Breast epithelium (tissue), 4 donors: ENCODE measurements at regions not wholly inside any gene's neighbourhood (a gene's known extent, or its start where the extent isn't known, plus 50 kb on each side); places are given as distances from the start of the nearest gene placed in this dataset.

Experiments
- DNase-seq, 2 donors: peaks; one replicate each; pipeline ENCODE4 v3.0.0-alpha.2; 2019; ENCODE audit warnings: low spot score in 2 of 2
- H3K27ac ChIP-seq, 2 donors: fragments of 200-600 bp; sonication (generic) in 1 of 2; one replicate each; pipeline ENCODE4 v1.5.1; 2016 to 2019; ENCODE audit warnings: mild to moderate bottlenecking in 1 of 2
- H3K27me3 ChIP-seq, 2 donors: fragments of 200-600 bp; sonication (generic) in 1 of 2; one replicate each; pipeline versions ENCODE4 v1.5.1 to v1.6.0; 2017 to 2019; ENCODE audit warnings: control low read depth in 1 of 2, mild to moderate bottlenecking in 1 of 2
- H3K36me3 ChIP-seq: fragments of 200-600 bp; one replicate; pipeline ENCODE4 v1.5.1; 2019
- H3K4me1 ChIP-seq, 2 donors: fragments of 200-600 bp; sonication (generic); one replicate each; pipeline ENCODE4 v1.5.1; 2016 to 2019; ENCODE audit warnings: control low read depth in 1 of 2
- H3K4me3 ChIP-seq, 3 donors: fragments of 200-600 bp; sonication (generic); 1 replicate in 2 of 3; 2 replicates in 1 of 3; pipeline ENCODE4 v1.5.1; 2016 to 2019; ENCODE audit warnings: mild to moderate bottlenecking in 3 of 3, moderate library complexity in 2 of 3
- H3K9me3 ChIP-seq, 2 donors: fragments of 200-600 bp; sonication (generic) in 1 of 2; one replicate each; pipeline ENCODE4 v1.5.1; 2016 to 2019; ENCODE audit warnings: control low read depth in 1 of 2
- POLR2A ChIP-seq: fragments of 450-650 bp; IDR thresholded peaks from one replicate; pipeline ENCODE4 v1.6.1; 2016; ENCODE audit warnings: antibody characterized with exemption, mild to moderate bottlenecking, moderate library complexity
- POLR2AphosphoS5 ChIP-seq, 3 donors: sonication (generic); formaldehyde crosslinking; IDR thresholded peaks; one replicate each; pipeline ENCODE4 v1.6.1; 2017; ENCODE audit warnings: antibody characterized with exemption in 3 of 3
- intact Hi-C: fragments of 100-400 bp; cut with DNase I; formaldehyde crosslinking; loops from one replicate; pipeline ENCODE4 v1.15.1; 2023; ENCODE audit warnings: low total_unique reads
- TF ChIP-seq, protein P1 (sequence below), 3 donors: fragments of 450-650 bp; IDR thresholded peaks; one replicate each; pipeline ENCODE4 v1.5.1; 2016 to 2017; ENCODE audit warnings: antibody characterized with exemption in 3 of 3, mild to moderate bottlenecking in 3 of 3, moderate library complexity in 3 of 3

DNA sequence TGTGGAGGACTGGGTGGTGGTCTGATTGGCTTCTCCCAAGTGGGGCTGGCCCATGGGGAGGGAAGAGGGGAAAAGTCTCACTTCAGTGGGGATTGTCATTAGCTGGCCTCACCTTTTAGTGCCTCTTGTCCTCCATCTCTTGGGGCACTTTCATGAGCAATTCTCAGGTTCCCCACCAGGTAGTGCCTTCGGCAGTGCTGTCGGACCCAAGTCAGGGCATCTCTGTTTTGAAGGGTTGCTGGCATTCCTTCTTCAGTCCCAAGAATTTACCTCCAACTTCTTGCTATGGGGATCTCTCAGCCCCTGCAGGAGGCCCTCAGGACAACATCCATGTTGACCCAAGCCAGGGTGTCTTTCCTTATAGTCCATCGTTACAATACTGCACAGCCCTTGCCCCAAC lies 54.7 kb upstream of the F3 start:
- H3K27ac ChIP-seq = peak overlapping the region in 1 of 2 donors; percentile 16
- H3K27me3 ChIP-seq = no peaks in the 10 kb centered on the region
- no peak overlapping the region for H3K4me3 ChIP-seq
- H3K36me3 ChIP-seq = no peaks in the 10 kb centered on the region
- H3K4me1 ChIP-seq = no peaks in the 10 kb centered on the region
- H3K9me3 ChIP-seq = no peaks in the 10 kb centered on the region
- TF ChIP-seq POLR2A (no peak), POLR2AphosphoS5 (IDR thresholded peaks at IDR 0.05) (no peak)
- TF ChIP-seq, protein P1, sequence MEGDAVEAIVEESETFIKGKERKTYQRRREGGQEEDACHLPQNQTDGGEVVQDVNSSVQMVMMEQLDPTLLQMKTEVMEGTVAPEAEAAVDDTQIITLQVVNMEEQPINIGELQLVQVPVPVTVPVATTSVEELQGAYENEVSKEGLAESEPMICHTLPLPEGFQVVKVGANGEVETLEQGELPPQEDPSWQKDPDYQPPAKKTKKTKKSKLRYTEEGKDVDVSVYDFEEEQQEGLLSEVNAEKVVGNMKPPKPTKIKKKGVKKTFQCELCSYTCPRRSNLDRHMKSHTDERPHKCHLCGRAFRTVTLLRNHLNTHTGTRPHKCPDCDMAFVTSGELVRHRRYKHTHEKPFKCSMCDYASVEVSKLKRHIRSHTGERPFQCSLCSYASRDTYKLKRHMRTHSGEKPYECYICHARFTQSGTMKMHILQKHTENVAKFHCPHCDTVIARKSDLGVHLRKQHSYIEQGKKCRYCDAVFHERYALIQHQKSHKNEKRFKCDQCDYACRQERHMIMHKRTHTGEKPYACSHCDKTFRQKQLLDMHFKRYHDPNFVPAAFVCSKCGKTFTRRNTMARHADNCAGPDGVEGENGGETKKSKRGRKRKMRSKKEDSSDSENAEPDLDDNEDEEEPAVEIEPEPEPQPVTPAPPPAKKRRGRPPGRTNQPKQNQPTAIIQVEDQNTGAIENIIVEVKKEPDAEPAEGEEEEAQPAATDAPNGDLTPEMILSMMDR (IDR thresholded peaks at IDR 0.05) = no peak
- DNase-seq = no peak
- intact Hi-C loops = no loop called here

DNA sequence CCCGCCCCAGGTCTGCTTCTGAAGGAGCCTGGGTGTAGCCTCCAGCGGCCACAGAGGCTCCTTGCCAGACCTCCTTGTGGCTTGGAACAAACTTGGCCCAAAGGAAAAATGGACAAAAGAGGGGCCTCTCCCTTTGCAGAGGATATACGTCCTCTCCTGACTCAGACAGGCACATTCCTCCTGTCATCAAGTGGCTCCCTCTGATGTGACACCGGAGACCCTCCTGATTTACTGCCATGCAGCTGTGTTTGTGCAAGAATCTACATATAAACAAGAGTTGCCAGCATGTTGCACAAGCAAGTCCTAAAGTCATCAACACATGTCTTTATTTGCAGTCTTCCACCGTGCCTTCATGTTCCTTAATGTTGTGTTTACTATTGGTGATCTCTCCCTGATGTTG lies 54.1 kb upstream of the F3 start:
- TF ChIP-seq, protein P1 (IDR thresholded peaks at IDR 0.05) = no peak
- no peak for TF ChIP-seq POLR2AphosphoS5 (IDR thresholded peaks at IDR 0.05)
- Histone ChIP-seq H3K4me3 (no peak overlapping the region), H3K36me3 (no peaks in the 10 kb centered on the region), H3K4me1 (no peaks in the 10 kb centered on the region), H3K27me3 (no peaks in the 10 kb centered on the region), H3K27ac (peak overlapping the region in 1 of 2 donors; percentile 1), H3K9me3 (no peaks in the 10 kb centered on the region)
- no peak for DNase-seq
- intact Hi-C loops = no loop called here

DNA sequence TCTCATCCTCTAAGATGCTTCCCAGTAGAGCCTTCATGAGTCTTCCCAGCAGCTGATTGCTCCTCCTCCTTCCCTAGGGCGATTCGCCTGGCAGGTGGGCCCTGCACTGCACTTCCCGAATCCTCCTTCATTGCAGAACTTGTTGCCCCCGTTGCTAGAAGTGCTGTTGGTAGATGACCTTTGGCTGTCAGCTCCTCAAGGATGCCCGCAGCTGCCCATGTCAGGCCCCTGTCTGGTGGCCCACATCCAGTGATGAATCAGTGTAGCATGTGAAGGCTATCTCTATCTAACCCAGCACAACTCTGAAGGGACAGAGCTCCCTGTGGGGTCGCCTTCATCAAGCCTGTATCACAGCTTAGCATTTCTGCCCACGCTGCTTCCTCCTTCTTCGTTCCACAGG lies 52.1 kb upstream of the F3 start:
- intact Hi-C loops = no loop called here
- Histone ChIP-seq H3K4me1 (no peaks in the 10 kb centered on the region), H3K9me3 (no peaks in the 10 kb centered on the region), H3K36me3 (no peaks in the 10 kb centered on the region), H3K4me3 (no peak overlapping the region), H3K27ac (no peak overlapping the region), H3K27me3 (no peaks in the 10 kb centered on the region)
- TF ChIP-seq POLR2AphosphoS5 (IDR thresholded peaks at IDR 0.05) (no peak), POLR2A (no peak)
- TF ChIP-seq, protein P1 (IDR thresholded peaks at IDR 0.05) = no peak
- no peak for DNase-seq

DNA sequence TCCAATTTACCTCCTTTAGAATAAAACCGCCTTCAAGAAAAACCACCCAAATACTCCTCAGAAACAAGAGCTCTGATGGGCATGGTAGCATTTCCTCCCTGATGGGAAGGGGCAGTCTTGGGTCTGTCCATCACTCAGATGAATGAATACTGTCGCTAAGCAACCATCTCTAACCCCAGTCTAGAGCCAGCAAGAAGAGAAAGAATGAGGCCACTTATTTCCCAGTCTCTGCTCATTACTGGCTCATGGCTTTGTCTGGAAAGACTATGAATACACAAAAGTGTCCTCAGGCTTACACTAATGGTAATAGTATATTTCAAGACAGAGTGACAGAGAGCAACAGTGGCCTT lies 51.0 kb upstream of the F3 start:
- H3K4me3 ChIP-seq = no peak overlapping the region
- no peak for DNase-seq
- no peaks in the 10 kb centered on the region for H3K4me1 ChIP-seq
- TF ChIP-seq, protein P1 (IDR thresholded peaks at IDR 0.05) = no peak
- TF ChIP-seq POLR2A = no peak
- TF ChIP-seq POLR2AphosphoS5 (IDR thresholded peaks at IDR 0.05) = no peak
- H3K27ac ChIP-seq = no peak overlapping the region
- H3K9me3 ChIP-seq = no peaks in the 10 kb centered on the region
- intact Hi-C loops = no loop called here
- no peaks in the 10 kb centered on the region for H3K27me3 ChIP-seq
- H3K36me3 ChIP-seq = no peaks in the 10 kb centered on the region

DNA sequence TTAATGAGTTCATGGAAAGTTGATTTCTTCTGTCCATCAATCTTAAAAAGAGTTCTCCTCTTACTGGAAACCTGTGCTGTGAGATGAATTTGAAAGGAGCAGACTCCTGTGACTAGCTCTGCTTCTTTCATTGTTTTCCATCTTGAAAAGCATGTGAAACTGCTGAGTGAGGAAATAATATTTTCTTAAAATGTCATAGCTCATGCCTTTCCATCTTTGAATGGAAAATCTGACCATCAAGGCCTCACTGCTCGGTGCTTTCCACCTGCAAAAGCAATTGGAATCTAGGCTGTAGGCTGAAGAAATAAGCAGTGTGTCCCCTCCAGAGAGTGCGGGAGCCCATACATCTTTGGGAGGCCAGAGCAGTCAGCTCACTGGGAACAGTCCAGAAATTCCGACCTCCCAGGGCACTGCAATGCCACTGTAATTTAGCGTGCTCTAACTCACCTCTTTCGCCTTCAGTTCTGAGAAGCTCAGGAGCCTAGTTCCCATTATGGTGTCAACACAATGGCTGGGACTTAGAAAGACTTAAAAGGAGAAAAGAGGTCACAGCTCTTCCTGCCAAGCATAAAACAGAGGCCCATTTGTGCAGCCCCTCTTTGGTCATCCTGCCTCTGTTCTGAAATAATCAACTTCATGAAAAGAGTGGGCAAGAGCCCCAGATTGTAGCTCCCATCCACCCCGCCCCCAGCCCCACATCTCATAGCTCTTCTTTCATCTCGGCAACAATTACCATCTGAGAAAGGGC lies 50.4 kb upstream of the F3 start:
- Histone ChIP-seq H3K9me3 (no peaks in the 10 kb centered on the region), H3K36me3 (no peaks in the 10 kb centered on the region), H3K27me3 (no peaks in the 10 kb centered on the region), H3K27ac (no peak overlapping the region), H3K4me3 (no peak overlapping the region), H3K4me1 (no peaks in the 10 kb centered on the region)
- intact Hi-C loops = no loop called here
- TF ChIP-seq POLR2A (no peak), POLR2AphosphoS5 (IDR thresholded peaks at IDR 0.05) (no peak)
- TF ChIP-seq, protein P1 (IDR thresholded peaks at IDR 0.05) = no peak
- DNase-seq = no peak
